ENCODE measurements at regions not wholly inside any gene's neighbourhood (a gene's known extent, or its start where the extent isn't known, plus 50 kb on each side); places are given as distances from the start of the nearest gene placed in this dataset.

DNA sequence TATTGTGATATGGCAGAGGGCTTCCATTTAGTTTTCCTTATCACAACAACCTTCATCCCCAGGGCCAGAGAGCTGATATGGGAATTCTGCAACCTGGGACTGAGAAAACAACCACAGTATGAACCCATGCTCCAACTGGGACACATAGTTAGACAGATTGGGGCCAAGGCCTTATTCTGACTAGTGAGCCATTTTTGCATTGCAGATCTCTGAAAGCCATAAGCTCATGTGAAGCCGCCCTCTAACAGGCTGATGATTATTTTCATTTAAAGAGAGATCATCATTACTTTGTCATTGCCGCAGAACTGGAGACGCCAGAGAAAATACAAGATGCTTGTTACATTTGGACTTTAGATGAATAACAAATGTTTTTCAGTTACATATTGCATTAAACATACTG lies 791.7 kb upstream of the POM121L12 start:
- Mint-ChIP-seq H3K4me3 (ENCODE audit: unreplicated experiment) (no peak overlapping the region), H3K27ac (ENCODE audit: unreplicated experiment) (no peak overlapping the region), H3K9me3 (ENCODE audit: unreplicated experiment) (peaks cover 4% of the 10 kb centered on the region), H3K4me1 (ENCODE audit: low read depth, unreplicated experiment) (no peaks in the 10 kb centered on the region), H3K36me3 (ENCODE audit: low read depth, unreplicated experiment) (no peaks in the 10 kb centered on the region), H3K27me3 (ENCODE audit: low read depth, unreplicated experiment) (no peaks in the 10 kb centered on the region)
- DNase-seq (ENCODE audit: low read depth) (no peak), FAIRE-seq (no peak)
- no peaks in the 10 kb centered on the region for H3K9me3 ChIP-seq (ENCODE audit: insufficient read depth, low read depth, low read length)
- no peaks in the 10 kb centered on the region for H3K79me2 ChIP-seq (ENCODE audit: insufficient read depth, low read length)
- no peaks in the 10 kb centered on the region for H4K20me1 ChIP-seq (ENCODE audit: insufficient read depth, low read length)
- H3K9ac ChIP-seq (ENCODE audit: low read length), result no peak overlapping the region
- H2AFZ ChIP-seq (ENCODE audit: low read depth, low read length), result no peak overlapping the region
- H3K4me2 ChIP-seq (ENCODE audit: low read length), result no peak overlapping the region
- H3K27me3 ChIP-seq (ENCODE audit: insufficient read depth, low read length), result no peaks in the 10 kb centered on the region
- H3K4me1 ChIP-seq (ENCODE audit: insufficient read depth, low read length), result no peaks in the 10 kb centered on the region
- no peak overlapping the region for H3K27ac ChIP-seq (ENCODE audit: low read depth, low read length)
- no peaks in the 10 kb centered on the region for H3K36me3 ChIP-seq (ENCODE audit: insufficient read depth, low read length)
- no peak for TF ChIP-seq EZH2 (IDR thresholded peaks at IDR 0.05; ENCODE audit: insufficient read depth, low read length)
- TF ChIP-seq, protein P1, sequence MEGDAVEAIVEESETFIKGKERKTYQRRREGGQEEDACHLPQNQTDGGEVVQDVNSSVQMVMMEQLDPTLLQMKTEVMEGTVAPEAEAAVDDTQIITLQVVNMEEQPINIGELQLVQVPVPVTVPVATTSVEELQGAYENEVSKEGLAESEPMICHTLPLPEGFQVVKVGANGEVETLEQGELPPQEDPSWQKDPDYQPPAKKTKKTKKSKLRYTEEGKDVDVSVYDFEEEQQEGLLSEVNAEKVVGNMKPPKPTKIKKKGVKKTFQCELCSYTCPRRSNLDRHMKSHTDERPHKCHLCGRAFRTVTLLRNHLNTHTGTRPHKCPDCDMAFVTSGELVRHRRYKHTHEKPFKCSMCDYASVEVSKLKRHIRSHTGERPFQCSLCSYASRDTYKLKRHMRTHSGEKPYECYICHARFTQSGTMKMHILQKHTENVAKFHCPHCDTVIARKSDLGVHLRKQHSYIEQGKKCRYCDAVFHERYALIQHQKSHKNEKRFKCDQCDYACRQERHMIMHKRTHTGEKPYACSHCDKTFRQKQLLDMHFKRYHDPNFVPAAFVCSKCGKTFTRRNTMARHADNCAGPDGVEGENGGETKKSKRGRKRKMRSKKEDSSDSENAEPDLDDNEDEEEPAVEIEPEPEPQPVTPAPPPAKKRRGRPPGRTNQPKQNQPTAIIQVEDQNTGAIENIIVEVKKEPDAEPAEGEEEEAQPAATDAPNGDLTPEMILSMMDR (IDR thresholded peaks at IDR 0.05; ENCODE audit: insufficient read depth, low read depth, low read length), result no peak
- no peak overlapping the region for H3K4me3 ChIP-seq (ENCODE audit: insufficient read depth, low read depth, low read length)

DNA sequence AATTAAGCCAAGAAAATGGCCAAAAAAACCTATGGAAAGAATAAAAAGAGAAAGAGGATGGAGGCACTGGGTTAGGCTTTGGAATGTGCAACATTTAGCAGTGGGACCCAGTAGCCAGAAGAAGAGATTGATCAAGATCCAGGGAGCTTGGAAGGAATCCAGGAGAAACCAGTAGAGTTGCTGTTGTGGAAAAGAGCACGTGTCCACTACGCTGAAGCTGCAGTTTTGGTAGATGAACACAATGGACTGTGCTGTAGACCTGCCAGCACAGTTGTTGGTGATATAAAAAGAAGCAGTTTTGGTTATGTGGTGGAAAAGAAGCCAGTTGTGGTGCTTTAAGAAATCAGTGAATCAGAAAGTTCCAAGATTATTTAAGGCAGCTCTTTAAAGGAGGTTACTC lies 802.2 kb upstream of the POM121L12 start:
- Histone ChIP-seq H3K36me3 (ENCODE audit: insufficient read depth, low read length) (no peaks in the 10 kb centered on the region), H3K27ac (ENCODE audit: low read depth, low read length) (no peak overlapping the region), H4K20me1 (ENCODE audit: insufficient read depth, low read length) (no peaks in the 10 kb centered on the region), H2AFZ (ENCODE audit: low read depth, low read length) (no peak overlapping the region), H3K27me3 (ENCODE audit: insufficient read depth, low read length) (no peaks in the 10 kb centered on the region), H3K4me3 (ENCODE audit: insufficient read depth, low read depth, low read length) (no peak overlapping the region), H3K4me2 (ENCODE audit: low read length) (no peak overlapping the region), H3K9me3 (ENCODE audit: insufficient read depth, low read depth, low read length) (peaks cover 14% of the 10 kb centered on the region), H3K79me2 (ENCODE audit: insufficient read depth, low read length) (no peaks in the 10 kb centered on the region), H3K4me1 (ENCODE audit: insufficient read depth, low read length) (no peaks in the 10 kb centered on the region), H3K9ac (ENCODE audit: low read length) (no peak overlapping the region)
- Mint-ChIP-seq H3K27ac (ENCODE audit: unreplicated experiment) (no peak overlapping the region), H3K4me1 (ENCODE audit: low read depth, unreplicated experiment) (peaks cover 4% of the 10 kb centered on the region), H3K9me3 (ENCODE audit: unreplicated experiment) (peaks cover 8% of the 10 kb centered on the region), H3K36me3 (ENCODE audit: low read depth, unreplicated experiment) (peaks cover 4% of the 10 kb centered on the region), H3K4me3 (ENCODE audit: unreplicated experiment) (no peak overlapping the region), H3K27me3 (ENCODE audit: low read depth, unreplicated experiment) (no peaks in the 10 kb centered on the region)
- no peak for FAIRE-seq
- DNase-seq (ENCODE audit: low read depth), result no peak
- TF ChIP-seq EZH2 (IDR thresholded peaks at IDR 0.05; ENCODE audit: insufficient read depth, low read length), result no peak
- TF ChIP-seq, protein P1 (IDR thresholded peaks at IDR 0.05; ENCODE audit: insufficient read depth, low read depth, low read length), result no peak

DNA sequence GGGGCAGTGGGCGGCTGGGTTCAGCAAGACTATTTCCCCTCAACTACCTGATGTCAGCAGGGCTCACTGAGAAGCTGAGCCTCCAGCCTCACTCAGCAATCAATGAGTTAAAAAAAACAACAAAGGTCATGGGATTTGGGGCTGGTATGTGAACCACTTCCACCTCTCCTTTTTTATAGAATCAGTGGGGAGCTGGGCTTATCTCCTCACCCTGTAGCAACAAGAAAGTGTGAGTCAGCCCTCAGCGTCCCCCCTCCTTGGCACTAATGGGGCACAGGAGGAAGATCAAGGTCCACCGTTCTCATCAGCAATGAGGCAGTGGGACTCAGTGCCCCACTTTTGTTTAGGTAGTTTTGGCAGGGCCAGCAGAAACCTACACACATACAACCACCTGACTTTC lies 823.5 kb upstream of the POM121L12 start:
- no peaks in the 10 kb centered on the region for H3K9me3 ChIP-seq (ENCODE audit: insufficient read depth, low read depth, low read length)
- H3K27ac ChIP-seq (ENCODE audit: low read depth, low read length), result no peak overlapping the region
- no peaks in the 10 kb centered on the region for H3K4me1 Mint-ChIP-seq (ENCODE audit: low read depth, unreplicated experiment)
- no peaks in the 10 kb centered on the region for H3K27me3 Mint-ChIP-seq (ENCODE audit: low read depth, unreplicated experiment)
- H3K36me3 Mint-ChIP-seq (ENCODE audit: low read depth, unreplicated experiment), result no peaks in the 10 kb centered on the region
- H3K9me3 Mint-ChIP-seq (ENCODE audit: unreplicated experiment), result no peaks in the 10 kb centered on the region
- H4K20me1 ChIP-seq (ENCODE audit: insufficient read depth, low read length), result no peaks in the 10 kb centered on the region
- no peak for TF ChIP-seq EZH2 (IDR thresholded peaks at IDR 0.05; ENCODE audit: insufficient read depth, low read length)
- TF ChIP-seq, protein P1 (IDR thresholded peaks at IDR 0.05; ENCODE audit: insufficient read depth, low read depth, low read length), result no peak
- no peak overlapping the region for H2AFZ ChIP-seq (ENCODE audit: low read depth, low read length)
- no peak overlapping the region for H3K4me2 ChIP-seq (ENCODE audit: low read length)
- no peaks in the 10 kb centered on the region for H3K79me2 ChIP-seq (ENCODE audit: insufficient read depth, low read length)
- DNase-seq (ENCODE audit: low read depth) (no peak), FAIRE-seq (no peak)
- no peak overlapping the region for H3K4me3 ChIP-seq (ENCODE audit: insufficient read depth, low read depth, low read length)
- no peaks in the 10 kb centered on the region for H3K36me3 ChIP-seq (ENCODE audit: insufficient read depth, low read length)
- H3K27me3 ChIP-seq (ENCODE audit: insufficient read depth, low read length), result no peaks in the 10 kb centered on the region
- H3K9ac ChIP-seq (ENCODE audit: low read length), result no peak overlapping the region
- no peak overlapping the region for H3K27ac Mint-ChIP-seq (ENCODE audit: unreplicated experiment)
- no peaks in the 10 kb centered on the region for H3K4me1 ChIP-seq (ENCODE audit: insufficient read depth, low read length)
- H3K4me3 Mint-ChIP-seq (ENCODE audit: unreplicated experiment), result no peak overlapping the region

Data from astrocyte (in vitro differentiated cells and primary cell).